ENCODE measurements at regions not wholly inside any gene's neighbourhood (a gene's known extent, or its start where the extent isn't known, plus 50 kb on each side); places are given as distances from the start of the nearest gene placed in this dataset.

DNA sequence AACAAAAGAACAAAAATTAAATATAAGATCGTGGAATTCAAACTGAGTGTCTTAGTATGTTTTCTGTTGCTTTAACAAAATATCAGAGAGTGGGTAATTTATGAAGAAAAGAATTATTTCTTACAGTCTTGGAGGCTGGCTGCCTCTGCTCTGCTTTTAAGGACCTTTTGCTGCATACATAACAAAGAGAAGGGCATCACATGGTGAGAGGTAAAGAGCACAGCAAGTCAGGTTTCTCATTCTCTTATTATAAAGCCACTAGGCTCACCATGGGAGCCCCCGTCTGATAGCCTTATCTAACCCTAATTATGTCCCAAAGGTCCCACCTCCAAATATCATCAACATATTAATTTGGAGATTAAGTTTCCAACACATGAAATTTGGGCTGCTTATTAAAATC is 231.3 kb downstream of the SLITRK6 start:
- H3K36me3 ChIP-seq, result no peaks in the 10 kb centered on the region
- H3K27ac ChIP-seq, result no peak overlapping the region
- intact Hi-C loops (cut with DNase I; ENCODE audit: low total_unique reads), result no loop called here
- no peak overlapping the region for H3K4me3 ChIP-seq
- WGBS, 5 donors, result 70 to 81% (median 78%) methylated on average over 2 of the region's 2 CpGs
- TF ChIP-seq POLR2AphosphoS5 (IDR thresholded peaks at IDR 0.05) (no peak), POLR2A (IDR thresholded peaks at IDR 0.05) (no peak)
- TF ChIP-seq, protein P1, sequence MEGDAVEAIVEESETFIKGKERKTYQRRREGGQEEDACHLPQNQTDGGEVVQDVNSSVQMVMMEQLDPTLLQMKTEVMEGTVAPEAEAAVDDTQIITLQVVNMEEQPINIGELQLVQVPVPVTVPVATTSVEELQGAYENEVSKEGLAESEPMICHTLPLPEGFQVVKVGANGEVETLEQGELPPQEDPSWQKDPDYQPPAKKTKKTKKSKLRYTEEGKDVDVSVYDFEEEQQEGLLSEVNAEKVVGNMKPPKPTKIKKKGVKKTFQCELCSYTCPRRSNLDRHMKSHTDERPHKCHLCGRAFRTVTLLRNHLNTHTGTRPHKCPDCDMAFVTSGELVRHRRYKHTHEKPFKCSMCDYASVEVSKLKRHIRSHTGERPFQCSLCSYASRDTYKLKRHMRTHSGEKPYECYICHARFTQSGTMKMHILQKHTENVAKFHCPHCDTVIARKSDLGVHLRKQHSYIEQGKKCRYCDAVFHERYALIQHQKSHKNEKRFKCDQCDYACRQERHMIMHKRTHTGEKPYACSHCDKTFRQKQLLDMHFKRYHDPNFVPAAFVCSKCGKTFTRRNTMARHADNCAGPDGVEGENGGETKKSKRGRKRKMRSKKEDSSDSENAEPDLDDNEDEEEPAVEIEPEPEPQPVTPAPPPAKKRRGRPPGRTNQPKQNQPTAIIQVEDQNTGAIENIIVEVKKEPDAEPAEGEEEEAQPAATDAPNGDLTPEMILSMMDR (IDR thresholded peaks at IDR 0.05 in 8 of 11, conservative IDR thresholded peaks at IDR 0.05 in 3 of 11), result no peak
- H3K4me1 ChIP-seq, result no peaks in the 10 kb centered on the region
- H3K27me3 ChIP-seq (replicated peaks in 1 of 7), result no peaks in the 10 kb centered on the region
- H3K9me3 ChIP-seq, result no peaks in the 10 kb centered on the region
- no peak for DNase-seq

DNA sequence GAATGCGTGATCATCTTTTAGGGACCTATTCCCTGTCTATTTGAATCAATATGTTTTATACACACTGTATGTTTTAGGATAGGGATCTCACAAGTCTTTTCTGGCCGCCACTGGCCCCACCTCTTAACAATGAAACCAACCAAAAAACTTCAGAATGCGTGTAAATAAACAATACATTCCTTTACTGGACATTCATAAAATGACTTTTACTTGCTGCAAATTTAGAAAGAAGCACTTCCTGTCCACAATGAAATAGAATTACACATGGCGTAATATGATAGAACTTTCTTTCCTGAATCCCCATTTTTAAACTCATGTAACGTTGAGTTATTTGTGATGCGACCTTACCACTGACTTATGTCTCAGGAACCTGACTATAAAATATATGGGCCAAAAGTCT is 233.6 kb downstream of the SLITRK6 start:
- H3K27ac ChIP-seq, result no peak overlapping the region
- no peak overlapping the region for H3K4me3 ChIP-seq
- intact Hi-C loops (cut with DNase I; ENCODE audit: low total_unique reads), result no loop called here
- 54 to 74% (median 74%) methylated on average over 6 of the region's 6 CpGs for WGBS, 5 donors
- TF ChIP-seq POLR2AphosphoS5 (IDR thresholded peaks at IDR 0.05), result no peak
- TF ChIP-seq, protein P1 (IDR thresholded peaks at IDR 0.05 in 8 of 11, conservative IDR thresholded peaks at IDR 0.05 in 3 of 11), result no peak
- no peak for TF ChIP-seq POLR2A (IDR thresholded peaks at IDR 0.05)
- no peak for DNase-seq
- no peaks in the 10 kb centered on the region for H3K4me1 ChIP-seq
- H3K9me3 ChIP-seq, result no peaks in the 10 kb centered on the region
- no peaks in the 10 kb centered on the region for H3K27me3 ChIP-seq (replicated peaks in 1 of 7)
- H3K36me3 ChIP-seq, result no peaks in the 10 kb centered on the region

DNA sequence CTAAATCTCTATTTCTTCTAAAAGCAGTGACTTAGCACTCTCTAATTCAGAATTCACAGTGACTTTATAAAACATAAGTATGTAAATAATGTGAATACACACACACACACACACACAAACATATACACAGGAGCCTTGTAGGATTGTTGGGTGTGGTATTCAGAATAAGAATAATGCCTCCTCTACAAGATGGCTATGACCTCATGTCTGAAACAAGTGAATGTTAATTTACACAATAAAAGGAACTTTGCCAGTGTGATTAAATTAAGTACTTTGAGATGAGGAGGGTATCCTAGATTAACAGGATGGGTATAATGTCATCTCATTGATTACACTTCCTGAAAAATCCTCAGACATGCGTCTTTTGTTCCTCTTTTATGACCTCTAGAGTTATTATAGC is 234.6 kb downstream of the SLITRK6 start:
- Histone ChIP-seq H3K4me1 (no peaks in the 10 kb centered on the region), H3K27me3 (replicated peaks in 1 of 7) (no peaks in the 10 kb centered on the region), H3K36me3 (no peaks in the 10 kb centered on the region), H3K9me3 (no peaks in the 10 kb centered on the region), H3K27ac (no peak overlapping the region), H3K4me3 (no peak overlapping the region)
- intact Hi-C loops (cut with DNase I; ENCODE audit: low total_unique reads), result no loop called here
- 6 to 12% (median 11%) methylated on average over 1 of the region's 1 CpG for WGBS, 5 donors
- DNase-seq, result no peak
- TF ChIP-seq POLR2A (IDR thresholded peaks at IDR 0.05), result no peak
- TF ChIP-seq POLR2AphosphoS5 (IDR thresholded peaks at IDR 0.05), result no peak
- TF ChIP-seq, protein P1 (IDR thresholded peaks at IDR 0.05 in 8 of 11, conservative IDR thresholded peaks at IDR 0.05 in 3 of 11), result no peak

DNA sequence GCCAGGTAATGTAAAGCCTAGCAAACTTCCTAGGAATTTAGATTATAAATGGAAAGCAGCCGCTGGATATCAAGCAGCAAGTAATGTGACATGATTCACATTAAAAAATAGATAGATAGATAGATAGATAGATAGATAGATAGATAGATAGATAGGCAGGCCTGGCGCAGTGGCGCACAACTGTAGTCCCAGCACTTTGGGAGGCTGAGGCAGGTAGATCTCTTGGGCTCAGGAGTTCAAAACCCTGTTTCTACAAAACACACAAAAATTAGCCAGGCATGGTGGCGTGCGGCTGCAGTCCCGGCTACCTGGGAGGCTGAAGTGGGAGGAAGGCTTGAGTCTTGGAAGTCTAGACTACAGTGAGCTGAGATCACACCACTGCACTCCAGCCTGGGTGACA is 236.9 kb downstream of the SLITRK6 start:
- Histone ChIP-seq H3K36me3 (no peaks in the 10 kb centered on the region), H3K27me3 (replicated peaks in 1 of 7) (no peaks in the 10 kb centered on the region), H3K4me1 (no peaks in the 10 kb centered on the region), H3K9me3 (no peaks in the 10 kb centered on the region), H3K4me3 (no peak overlapping the region), H3K27ac (no peak overlapping the region)
- peak; percentile 48 for DNase-seq
- WGBS, 5 donors, result 89 to 95% (median 93%) methylated on average over 6 of the region's 6 CpGs
- TF ChIP-seq, protein P1 (IDR thresholded peaks at IDR 0.05 in 8 of 11, conservative IDR thresholded peaks at IDR 0.05 in 3 of 11), result no peak
- TF ChIP-seq POLR2AphosphoS5 (IDR thresholded peaks at IDR 0.05), result no peak
- no peak for TF ChIP-seq POLR2A (IDR thresholded peaks at IDR 0.05)
- intact Hi-C loops (cut with DNase I; ENCODE audit: low total_unique reads), result no loop called here
